Renal pelvis (tissue), 1 donor: ENCODE measurements at regions not wholly inside any gene's neighbourhood (a gene's known extent, or its start where the extent isn't known, plus 50 kb on each side); places are given as distances from the start of the nearest gene placed in this dataset.

Experiments
- DNase-seq: peaks from one replicate; pipeline ENCODE4 v3.0.0-alpha.2; 2013

DNA sequence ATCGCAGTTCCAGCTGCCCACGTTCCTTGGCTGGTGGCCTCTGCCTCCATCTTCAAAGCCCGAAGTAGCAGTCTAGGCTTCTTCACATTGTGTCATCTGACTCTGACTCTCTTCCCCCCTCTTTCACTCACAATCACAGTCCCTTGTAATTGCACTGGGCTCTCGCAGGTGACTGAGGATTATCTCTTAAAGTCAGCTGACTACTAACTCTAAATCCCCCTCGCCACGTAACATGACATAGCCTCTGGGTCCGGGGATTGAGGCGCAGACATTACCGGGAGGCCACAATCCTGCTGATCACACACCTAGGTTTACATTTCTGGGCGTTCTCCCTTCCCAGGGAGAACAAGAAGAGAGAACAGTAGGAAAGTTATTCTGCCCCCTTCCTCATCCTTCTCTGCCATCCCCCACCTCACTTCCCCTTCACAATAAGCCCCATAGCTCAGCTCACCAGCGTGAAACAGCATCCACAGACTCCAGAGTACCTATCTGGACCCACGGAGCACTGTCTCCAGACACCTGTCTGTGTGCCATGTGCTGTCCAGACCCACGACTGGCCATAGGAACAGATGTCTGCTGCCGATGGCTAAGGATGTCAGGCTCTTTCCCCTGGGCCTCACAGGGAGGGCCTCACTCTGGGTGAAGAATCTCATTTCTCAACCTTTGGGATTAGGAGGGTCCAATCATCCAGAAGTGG is 64.3 kb upstream of the FZD7 start:
- no peak for DNase-seq

DNA sequence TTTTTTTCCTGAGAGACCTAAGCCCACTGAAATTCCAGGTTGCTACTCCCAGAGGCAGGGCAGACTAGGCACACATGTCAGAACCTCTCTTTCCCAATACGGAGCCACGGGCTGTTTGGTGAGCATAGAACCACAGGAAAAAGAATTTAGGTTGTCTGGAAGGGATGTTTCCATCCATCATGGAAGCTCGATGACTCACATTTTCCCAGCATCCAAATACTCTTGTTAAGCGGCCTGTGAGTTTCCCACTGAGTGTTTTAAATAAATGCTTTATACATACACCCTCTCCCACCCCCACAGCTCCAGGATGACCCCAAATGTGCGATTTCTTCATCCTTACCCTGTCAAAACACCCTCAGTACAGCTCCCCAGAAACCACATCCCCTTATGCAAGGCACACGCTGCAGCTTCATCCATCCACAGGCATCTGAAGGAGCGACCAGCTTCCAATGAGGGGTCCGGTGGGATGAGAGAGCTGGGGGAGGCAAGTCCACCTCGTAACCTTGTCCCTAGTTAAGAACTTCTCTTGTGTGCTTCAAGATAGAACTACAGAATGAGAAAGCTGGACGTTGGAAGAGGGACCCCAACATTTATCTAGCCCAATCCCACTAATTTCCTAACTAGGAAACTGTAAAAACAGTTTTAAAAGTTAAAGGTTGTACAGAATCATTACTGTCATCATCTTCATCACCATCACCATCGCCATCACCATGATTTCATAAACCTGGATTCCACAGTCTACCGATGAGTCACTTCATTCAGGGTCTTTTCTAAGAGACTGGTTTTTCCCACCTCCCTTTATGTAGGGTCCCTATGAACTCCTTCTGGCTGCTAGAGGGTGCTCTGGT is 63.5 kb upstream of the FZD7 start:
- no peak for DNase-seq

DNA sequence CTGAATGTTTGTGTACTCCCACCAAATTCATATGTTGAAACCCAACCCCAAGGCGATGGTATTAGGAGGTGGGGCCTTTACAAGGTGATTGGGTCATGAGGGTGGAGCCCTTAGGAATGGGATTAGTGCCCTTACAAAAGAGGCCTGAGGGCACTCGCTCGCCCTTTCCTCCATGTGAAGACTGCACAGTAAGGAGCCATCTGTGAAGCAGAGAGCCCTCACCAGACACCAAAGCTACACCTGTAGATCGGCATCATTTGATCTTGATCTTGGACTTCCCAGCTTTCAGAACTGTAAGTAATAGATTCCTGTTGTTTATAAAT is 62.9 kb upstream of the FZD7 start:
- no peak for DNase-seq

DNA sequence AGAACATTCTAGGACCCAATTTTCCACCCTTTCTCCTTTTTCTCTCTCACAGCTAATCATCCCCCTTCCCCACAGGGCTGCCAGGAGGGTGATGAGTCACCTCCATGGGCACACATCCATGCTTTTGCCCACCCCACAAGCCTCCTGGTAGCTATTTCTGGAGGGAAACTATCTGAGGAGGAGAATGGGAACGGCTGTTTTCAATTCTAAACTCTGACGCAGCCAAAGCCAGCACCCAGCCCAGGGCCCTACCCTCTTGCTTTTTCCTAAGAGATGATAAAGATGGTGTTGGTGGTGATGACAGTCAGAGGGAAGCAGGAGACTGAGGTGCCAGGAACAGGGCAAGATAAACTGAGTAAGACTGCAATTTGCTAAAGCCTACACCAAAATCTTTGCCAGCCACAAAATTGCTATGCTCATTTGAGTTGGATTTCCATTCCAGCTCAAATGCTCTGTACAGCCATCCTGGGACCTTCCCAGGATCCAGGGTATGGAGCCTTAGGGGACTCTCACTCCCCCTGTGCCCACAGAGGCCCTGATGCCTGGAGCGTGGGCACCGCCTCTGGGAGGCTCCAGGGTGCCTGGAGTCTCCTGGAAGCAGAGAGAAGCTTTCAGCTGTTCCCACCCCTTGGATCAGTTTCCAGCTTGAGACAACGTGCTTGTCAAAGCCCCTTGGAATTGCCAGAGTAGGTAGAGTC is 62.0 kb upstream of the FZD7 start:
- no peak for DNase-seq

DNA sequence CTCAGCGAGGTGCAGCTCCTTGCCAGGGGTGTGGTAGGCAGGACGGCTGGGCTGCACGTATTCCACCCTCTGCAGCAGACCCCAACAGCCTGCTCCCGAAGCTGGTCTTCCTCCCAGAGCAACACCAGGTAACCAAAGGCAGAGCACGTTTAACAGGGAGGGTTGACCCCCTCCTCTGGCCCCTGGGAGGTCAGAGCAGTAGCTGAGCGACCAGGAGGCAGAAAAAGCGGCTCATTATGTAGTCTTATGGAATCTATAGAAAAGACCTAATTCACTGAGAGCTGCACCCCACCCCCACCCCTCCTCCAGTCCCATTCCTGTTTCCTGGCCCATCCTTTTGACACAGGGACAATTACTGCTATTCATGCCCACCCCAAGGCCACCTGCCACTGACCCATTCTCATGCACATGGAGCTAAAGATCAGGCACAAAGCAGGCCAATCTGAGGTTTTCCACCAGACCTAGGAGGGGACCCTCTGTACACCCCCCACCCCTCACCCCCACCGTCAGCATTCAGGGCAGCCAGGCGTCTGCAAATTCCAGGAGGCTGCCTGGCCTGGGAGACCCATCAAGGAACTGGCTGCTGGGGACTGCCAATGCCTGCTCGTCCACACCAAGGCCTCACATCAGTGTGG is 60.9 kb upstream of the FZD7 start:
- no peak for DNase-seq

DNA sequence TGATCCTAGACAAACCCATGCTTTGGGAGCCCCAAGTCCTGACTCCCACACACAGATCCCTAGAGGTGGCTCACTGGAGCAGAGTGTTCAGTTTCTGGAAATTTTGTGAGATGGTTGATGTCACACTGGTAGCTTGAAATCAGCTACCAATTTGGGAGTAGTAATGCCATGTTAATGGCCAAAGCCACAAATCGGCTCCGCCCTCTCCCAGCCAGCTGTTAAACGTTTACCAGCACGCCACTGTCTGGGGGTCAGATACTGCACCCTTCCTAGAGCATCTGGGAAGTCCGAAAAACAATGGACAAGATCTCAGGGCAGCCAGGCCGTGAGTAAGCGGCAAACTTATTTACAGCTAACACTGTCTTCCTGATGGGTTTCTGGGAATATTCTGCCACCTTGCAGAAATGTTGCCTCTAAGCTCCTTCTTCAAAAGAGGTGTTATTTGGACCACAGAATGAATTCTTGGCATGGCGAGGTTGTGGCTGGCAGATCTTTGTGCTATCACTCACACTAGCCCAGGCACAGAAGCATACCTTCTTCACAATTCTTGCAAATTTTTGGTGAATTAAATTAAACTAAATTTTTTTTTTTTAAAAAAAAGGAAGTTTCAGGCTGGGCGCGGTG is 60.2 kb upstream of the FZD7 start:
- DNase-seq = no peak

DNA sequence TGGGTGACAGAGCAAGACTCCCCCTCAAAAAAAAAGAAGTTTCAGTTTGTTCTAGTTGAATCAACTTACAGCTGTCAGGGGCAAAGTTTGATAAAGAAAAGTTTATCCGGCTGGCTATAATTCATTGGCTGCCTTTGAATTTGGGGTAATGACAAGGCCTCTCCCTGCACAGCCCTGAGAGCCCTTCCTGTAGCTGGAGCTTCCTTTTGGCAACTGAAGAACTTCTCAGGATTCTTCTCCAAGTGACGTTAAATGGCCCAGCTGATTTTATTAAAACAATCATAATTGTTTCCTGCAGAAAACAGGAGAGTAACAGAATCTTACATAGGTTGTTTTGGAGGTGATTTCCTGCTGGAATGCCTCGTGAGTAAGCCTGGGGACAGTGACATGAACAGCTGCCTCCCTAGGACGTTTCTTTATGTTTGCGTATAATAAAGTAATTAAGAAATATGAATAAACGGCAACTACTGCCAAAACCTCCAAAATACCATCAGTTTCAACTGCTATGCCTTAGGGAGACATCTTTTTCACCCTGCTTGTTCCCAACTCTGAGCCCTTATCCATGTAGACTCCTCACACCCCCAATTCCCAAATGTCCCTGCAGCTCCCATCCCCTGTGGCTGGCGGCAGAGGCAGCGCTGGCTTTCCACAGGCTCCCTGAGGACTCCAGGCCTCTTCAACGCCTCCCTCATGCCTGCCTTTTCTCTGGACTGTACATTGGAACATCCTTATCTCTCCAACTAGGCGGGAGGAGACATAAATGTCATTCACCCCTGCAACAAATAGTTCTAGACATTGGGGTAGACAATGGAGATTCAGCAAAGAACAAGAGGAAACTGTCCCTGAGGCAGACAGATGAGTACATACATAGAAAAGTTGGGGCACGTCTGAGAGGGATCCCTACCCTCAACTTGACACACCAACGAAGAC is 59.2 kb upstream of the FZD7 start:
- no peak for DNase-seq

DNA sequence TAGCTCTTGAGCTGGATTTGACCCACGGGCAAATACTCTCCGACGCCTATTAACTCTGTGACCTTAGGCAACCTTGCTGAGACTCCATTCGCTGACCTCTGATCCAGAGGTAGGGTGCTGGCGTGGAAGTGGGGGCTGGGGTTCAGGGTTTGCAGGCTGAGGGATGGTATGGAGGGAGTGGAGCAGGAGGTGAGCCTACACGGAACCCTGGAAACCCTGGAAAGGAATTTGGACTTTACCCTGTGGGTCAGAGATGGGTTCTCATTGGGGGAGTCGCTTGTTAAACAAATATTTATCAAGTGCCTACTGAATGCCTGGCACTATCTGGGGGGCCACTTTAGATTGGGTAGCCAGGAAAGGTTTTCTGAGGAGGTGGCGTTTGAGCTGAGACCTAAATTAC is 58.2 kb upstream of the FZD7 start:
- DNase-seq = no peak

DNA sequence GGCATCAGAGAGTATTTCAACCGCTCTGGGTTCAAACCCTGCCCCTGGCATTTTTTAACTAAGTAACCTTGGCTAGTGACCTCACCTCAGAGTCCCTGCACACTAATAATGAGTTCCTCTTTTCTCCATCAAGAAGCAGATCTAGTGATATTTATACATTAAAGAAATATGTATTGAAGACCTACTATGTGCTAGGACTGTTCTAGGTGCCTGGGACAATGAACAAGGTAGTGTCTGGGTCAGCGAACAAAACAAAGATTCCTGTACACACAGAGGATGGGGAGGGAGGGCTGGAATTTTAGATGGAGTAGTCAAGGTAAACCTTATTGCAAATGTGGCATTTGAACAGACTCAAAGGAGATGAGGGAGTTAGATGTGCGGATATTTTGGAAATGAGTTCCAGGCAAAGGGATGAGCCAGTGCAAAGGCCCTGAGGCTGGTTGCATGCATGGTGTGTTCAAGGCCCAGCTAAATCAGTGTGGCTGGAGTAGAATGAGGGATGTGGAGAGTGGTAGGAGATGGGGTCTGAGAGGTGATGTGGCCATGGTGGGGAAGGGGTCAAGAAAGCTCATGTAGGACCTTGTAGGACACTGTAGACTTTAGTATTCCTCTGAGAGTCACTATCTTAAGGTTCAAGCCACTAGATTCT is 57.6 kb upstream of the FZD7 start:
- DNase-seq = no peak

DNA sequence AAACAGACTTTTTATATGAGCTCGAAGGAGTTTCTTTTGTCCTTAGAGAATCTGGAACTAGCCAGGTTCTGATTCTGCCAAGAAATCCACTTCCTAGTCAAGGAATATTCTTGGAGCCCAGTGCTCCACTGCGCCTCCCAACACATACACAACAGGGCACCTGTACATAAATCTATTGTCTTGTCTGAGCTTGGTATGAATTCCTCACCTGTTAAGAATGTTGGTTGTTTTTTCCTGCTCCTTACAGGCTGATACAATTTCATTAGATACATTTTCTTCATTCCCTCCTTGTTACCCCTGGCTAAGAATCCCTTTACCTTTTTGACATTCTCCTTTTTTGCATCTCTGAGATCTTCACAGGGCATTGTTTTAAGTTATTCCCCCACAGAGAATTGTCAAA is 56.0 kb upstream of the FZD7 start:
- DNase-seq = no peak

DNA sequence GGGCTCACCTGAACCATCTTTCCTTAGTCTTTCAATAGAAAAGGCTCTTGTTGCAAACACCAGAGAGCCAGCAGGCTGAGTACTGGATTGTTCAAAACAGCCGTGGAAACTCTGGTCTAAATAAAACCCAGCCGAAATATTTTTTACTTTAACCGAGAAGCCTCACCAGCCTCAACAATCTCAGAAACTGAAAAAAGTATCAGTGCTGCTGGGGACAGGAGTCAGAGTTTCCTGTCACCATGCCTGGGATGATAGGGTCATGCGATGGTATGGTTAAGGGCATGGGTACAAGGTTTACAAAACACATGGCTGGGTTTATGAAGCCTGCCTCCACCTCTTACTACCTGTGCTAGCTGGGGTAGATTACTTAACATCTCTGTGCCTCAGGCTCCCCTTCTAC is 55.3 kb upstream of the FZD7 start:
- no peak for DNase-seq

DNA sequence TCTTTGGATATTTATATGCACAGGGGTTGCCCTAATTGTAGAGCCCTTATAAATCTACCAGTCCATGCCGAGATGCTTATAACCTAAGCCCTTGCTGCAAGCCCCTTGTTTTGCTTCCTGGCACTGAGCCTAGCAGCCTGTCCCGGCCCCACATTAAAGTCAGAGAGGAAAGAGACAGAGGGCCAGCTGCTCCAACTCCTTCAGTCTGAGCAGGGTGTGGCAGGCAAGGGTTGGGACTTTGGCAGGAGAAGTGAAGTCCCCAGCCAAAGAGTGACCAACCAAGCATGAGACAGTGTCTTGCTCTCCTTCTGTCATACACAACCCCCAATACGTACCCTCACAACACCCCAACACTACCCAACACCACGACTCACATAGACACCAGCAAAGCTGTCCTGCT is 54.7 kb upstream of the FZD7 start:
- peak; percentile 57 for DNase-seq

DNA sequence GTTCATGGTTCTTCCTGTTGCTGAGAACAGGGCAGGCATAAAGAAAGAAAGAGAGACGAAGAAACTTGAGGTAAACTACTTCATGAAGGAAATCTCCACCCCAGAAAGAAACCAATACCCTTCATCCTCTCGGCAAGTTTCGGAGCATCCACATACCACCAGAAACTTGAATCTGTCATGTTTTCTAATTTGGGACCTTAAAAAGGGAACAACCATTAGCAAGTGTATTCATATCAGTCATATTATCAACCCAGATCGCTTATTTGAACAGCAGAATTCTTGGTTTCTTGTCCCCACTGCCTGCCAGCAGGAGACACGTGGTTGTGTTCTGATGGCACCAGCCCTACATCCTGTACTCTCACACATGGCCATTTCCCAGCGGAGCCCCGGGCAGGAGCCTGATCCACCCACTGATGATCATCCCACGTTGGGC is 53.2 kb upstream of the FZD7 start:
- DNase-seq = no peak

DNA sequence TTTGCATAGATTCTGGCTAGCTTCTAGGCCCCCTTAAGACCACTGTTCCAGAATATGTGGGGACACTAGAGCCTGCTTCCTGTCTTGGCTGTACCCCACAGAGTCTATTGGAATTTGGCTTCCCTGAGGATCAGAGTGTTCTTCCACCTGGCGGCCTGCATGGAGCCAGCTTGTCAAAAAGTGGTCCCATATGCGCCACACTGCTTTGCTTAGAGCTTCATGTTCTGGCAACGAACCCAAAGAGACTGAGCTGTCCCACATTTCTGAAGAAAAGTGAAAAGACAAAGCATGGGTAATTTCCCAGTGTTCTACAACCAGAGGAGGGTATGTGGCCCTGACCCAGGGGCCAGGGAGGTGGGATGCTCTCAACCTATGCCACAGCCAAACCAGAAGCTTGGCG is 52.7 kb upstream of the FZD7 start:
- DNase-seq = no peak

DNA sequence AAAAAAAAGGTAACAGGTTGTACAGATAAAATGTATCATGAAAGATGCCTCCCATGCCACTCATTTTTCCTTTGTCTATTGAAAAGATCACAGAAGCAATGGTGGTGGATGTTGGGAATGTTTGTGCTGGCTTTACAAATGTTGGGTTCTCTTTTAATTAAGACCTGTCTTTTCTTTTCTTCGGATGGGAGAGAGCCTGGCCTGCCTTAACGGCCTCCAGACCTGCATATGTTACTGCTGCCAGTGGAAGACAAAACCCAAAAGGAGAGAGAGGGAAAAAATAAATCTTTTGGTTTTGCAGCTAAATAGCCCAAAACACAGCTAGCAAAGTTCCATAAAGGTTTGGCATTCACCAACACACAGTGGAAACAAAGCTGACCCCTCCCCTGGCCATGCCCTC is 50.5 kb upstream of the FZD7 start:
- no peak for DNase-seq

DNA sequence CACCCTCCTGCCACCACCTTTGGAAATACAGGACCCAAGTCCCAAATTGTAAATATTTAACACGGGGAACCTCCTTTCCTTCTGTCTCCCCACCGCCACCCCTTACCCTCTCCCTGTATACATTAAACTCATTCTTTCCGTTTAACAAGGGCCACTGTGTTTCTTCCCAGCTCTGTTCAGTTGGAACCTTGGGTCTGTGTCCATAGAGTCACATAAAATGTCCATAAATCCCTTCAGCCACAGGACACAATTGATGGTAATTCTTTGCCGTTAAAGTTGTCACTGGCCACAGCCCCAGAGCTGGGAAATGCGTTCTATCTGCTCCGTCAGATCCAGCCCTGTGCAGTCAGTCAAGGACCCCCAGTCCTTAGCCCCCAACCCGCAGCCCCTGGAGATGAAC is 49.9 kb upstream of the FZD7 start:
- DNase-seq = no peak
